GM23338 (cell line): ENCODE measurements at regions not wholly inside any gene's neighbourhood (a gene's known extent, or its start where the extent isn't known, plus 50 kb on each side); places are given as distances from the start of the nearest gene placed in this dataset.

Source experiments
- ATAC-seq: fragments of 200-7000 bp; cut with Tn5 transposase; 3 replicates; pipeline ENCODE4 v1.9.1; 2020
- DNase-seq: peaks from one replicate; pipeline ENCODE4 v3.0.0-alpha.2; 2015; ENCODE audit warnings: low spot score
- H2AFZ ChIP-seq: fragments of 200-600 bp; sonication (generic); 2 replicates; pipeline ENCODE4 v1.8.0; 2016; ENCODE audit warnings: antibody characterized with exemption, mild to moderate bottlenecking, moderate library complexity
- H3F3A ChIP-seq: fragments of 200-600 bp; sonication (generic); replicated peaks from 2 replicates; pipeline ENCODE4 v1.8.0; 2017; ENCODE audit warnings: antibody characterized with exemption, mixed run types, low read depth
- H3K27ac ChIP-seq: fragments of 200-600 bp; sonication (generic); 2 replicates; pipeline ENCODE4 v1.6.1; 2016; ENCODE audit warnings: low read depth
- H3K27me3 ChIP-seq: fragments of 200-600 bp; sonication (generic); 2 replicates; pipeline ENCODE4 v1.8.0; 2016; ENCODE audit warnings: mild to moderate bottlenecking, mixed run types, moderate library complexity; ENCODE audit not compliant: insufficient read depth
- H3K36me3 ChIP-seq: fragments of 200-600 bp; sonication (generic); 2 replicates; pipeline ENCODE4 v1.8.0; 2016; ENCODE audit warnings: mild to moderate bottlenecking; ENCODE audit not compliant: insufficient read depth
- H3K4me1 ChIP-seq: fragments of 200-600 bp; sonication (generic); 2 replicates; pipeline ENCODE4 v1.8.0; 2016; ENCODE audit warnings: mild to moderate bottlenecking, moderate library complexity; ENCODE audit not compliant: insufficient read depth
- H3K4me2 ChIP-seq: fragments of 200-600 bp; sonication (generic); 2 replicates; pipeline ENCODE4 v1.7.1; 2017; ENCODE audit warnings: mixed run types
- H3K4me3 ChIP-seq: fragments of 200-600 bp; sonication (generic); 2 replicates; pipeline ENCODE4 v1.6.1; 2016; ENCODE audit warnings: mixed run types
- H3K79me2 ChIP-seq: fragments of 200-600 bp; sonication (generic); replicated peaks from 2 replicates; pipeline ENCODE4 v1.8.0; 2017; ENCODE audit warnings: mild to moderate bottlenecking; ENCODE audit not compliant: insufficient read depth
- H3K9me2 ChIP-seq: fragments of 200-600 bp; sonication (generic); 2 replicates; pipeline ENCODE4 v1.8.0; 2017; ENCODE audit not compliant: insufficient read depth
- H4K20me1 ChIP-seq: fragments of 200-600 bp; sonication (generic); replicated peaks from 2 replicates; pipeline ENCODE4 v1.8.0; 2017; ENCODE audit warnings: mild to moderate bottlenecking; ENCODE audit not compliant: insufficient read depth
- H3K27ac Mint-ChIP-seq: 2 replicates; pipeline ENCODE4 v1.8.0; 2020; ENCODE audit warnings: inconsistent platforms, mild to moderate bottlenecking, moderate library complexity, mixed read lengths
- H3K27me3 Mint-ChIP-seq: 3 replicates; pipeline ENCODE4 v1.8.0; 2022; ENCODE audit warnings: low read depth, mild to moderate bottlenecking, moderate library complexity, mixed read lengths, inconsistent platforms; ENCODE audit not compliant: insufficient read depth, poor library complexity
- H3K36me3 Mint-ChIP-seq: 3 replicates; pipeline ENCODE4 v1.8.0; 2021; ENCODE audit warnings: low read depth, mild to moderate bottlenecking, inconsistent platforms, moderate library complexity, mixed read lengths
- H3K4me1 Mint-ChIP-seq: 3 replicates; pipeline ENCODE4 v1.8.0; 2020; ENCODE audit warnings: mild to moderate bottlenecking, inconsistent platforms, mixed read lengths
- H3K4me3 Mint-ChIP-seq: 3 replicates; pipeline ENCODE4 v1.8.0; 2021; ENCODE audit warnings: moderate library complexity, mild to moderate bottlenecking, inconsistent platforms, mixed read lengths
- H3K9me3 Mint-ChIP-seq: 3 replicates; pipeline ENCODE4 v1.8.0; 2020; ENCODE audit warnings: moderate library complexity, mild to moderate bottlenecking, inconsistent platforms, mixed read lengths
- CTCF ChIP-seq, 2 experiments: fragments of 200-600 bp in 1 of 2; sonication (generic) in 1 of 2; conservative IDR thresholded peaks; 2 replicates each; pipeline versions ENCODE4 v1.5.1 to v1.6.1; 2016 to 2017; ENCODE audit warnings: antibody characterized with exemption in 2 of 2, low read depth in 2 of 2, mild to moderate bottlenecking in 2 of 2, moderate library complexity in 1 of 2
- ETS1 ChIP-seq: IDR thresholded peaks from 2 replicates; pipeline ENCODE4 v1.6.1; 2016; ENCODE audit warnings: antibody characterized with exemption
- JUNB ChIP-seq: IDR thresholded peaks from one replicate; pipeline ENCODE4 v1.6.1; 2016; ENCODE audit warnings: antibody characterized with exemption; ENCODE audit not compliant: unreplicated experiment
- REST ChIP-seq: IDR thresholded peaks from one replicate; pipeline ENCODE4 v1.6.1; 2018; ENCODE audit warnings: antibody characterized with exemption; ENCODE audit not compliant: unreplicated experiment
- ZNF462 ChIP-seq: fragments of 250-450 bp; sonication (Bioruptor Pico); IDR thresholded peaks from 2 replicates; pipeline ENCODE4 v1.5.0; 2020; ENCODE audit warnings: mild to moderate bottlenecking, moderate library complexity

DNA sequence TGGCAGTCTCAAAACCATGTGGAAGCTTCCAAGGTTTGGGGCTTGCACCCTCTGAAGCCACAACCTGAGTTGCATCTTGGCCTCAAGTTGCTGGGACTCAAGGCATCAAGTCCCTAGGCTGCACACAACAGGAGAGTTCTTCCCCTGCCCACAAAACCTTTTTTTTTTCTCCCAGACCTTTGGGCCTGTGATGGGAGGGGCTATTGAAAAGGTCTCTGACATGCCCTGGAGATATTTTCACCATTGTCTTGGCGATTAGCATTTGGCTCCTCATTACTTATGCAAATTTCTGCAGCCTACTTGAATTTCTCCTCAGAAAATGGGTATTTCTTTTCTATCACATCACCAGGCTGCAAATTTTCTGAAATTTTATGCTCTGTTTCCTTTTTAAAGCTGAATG is 349.5 kb upstream of the EDA2R start (continued):
- no peak for TF ChIP-seq REST

DNA sequence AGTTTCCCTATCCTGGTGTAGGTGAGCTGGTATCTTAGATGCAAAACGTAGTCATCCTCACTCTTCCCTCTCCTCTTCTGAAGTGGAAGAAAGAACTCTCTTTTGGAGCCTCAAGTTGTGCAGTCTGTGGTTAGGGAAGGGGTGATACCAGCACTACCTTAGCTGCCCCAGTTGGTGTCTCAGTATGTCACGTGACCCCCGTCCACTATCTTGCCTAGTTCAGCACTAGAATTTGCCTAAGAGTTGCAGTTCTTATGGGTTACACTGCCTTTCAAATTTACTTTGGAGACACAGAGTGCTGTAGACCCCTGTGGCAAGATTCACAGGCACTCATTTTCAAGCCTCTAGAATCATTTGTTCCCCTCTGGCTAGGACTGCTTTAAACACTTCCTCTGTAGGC is 322.8 kb upstream of the EDA2R start:
- Histone ChIP-seq H3K79me2 (no peaks in the 10 kb centered on the region), H2AFZ (no peak overlapping the region), H4K20me1 (no peaks in the 10 kb centered on the region), H3F3A (no peaks in the 10 kb centered on the region), H3K4me2 (no peak overlapping the region), H3K36me3 (no peaks in the 10 kb centered on the region), H3K27ac (no peak overlapping the region), H3K9me2 (no peaks in the 10 kb centered on the region), H3K4me1 (no peaks in the 10 kb centered on the region), H3K27me3 (no peaks in the 10 kb centered on the region), H3K4me3 (no peak overlapping the region)
- Mint-ChIP-seq H3K4me1 (no peaks in the 10 kb centered on the region), H3K36me3 (peaks cover 3% of the 10 kb centered on the region; the same call in 2 of the 3 replicates), H3K4me3 (no peak overlapping the region), H3K27ac (no peak overlapping the region), H3K27me3 (no peaks in the 10 kb centered on the region), H3K9me3 (peaks cover 21% of the 10 kb centered on the region)
- DNase-seq, result no peak
- ATAC-seq, result no peak
- TF ChIP-seq REST (no peak), ZNF462 (CRISPR knock-in tag) (no peak), JUNB (no peak), CTCF (conservative IDR thresholded peaks at IDR 0.05; ENCODE audit: low read depth in 2 of 2) (no peak), ETS1 (no peak)
